Small intestine (tissue), 7 donors: ENCODE measurements at regions not wholly inside any gene's neighbourhood (a gene's known extent, or its start where the extent isn't known, plus 50 kb on each side); places are given as distances from the start of the nearest gene placed in this dataset.
"Not testable (repeated sequence)": the region's sequence is repeated elsewhere in the genome, so short reads cannot be mapped to it uniquely, and the experiment has no call there.

Source experiments
- DNase-seq, 2 donors: peaks; one replicate each; pipeline versions ENCODE4 v3.0.0 to v3.0.0-alpha.2; 2013
- FAIRE-seq: peaks from 2 replicates; lab custom pipeline; 2012; peaks lifted over from hg19 to GRCh38; lab: Jason Lieb, UNC
- H3K27ac ChIP-seq, 3 donors: one replicate each; pipeline ENCODE4 v1.5.1; 2013; ENCODE audit warnings: low read length in 2 of 3, mild to moderate bottlenecking in 2 of 3, control low read depth in 1 of 3, inconsistent platforms in 1 of 3, low read depth in 1 of 3, moderate library complexity in 1 of 3
- H3K27me3 ChIP-seq, 3 donors: one replicate each; pipeline ENCODE4 v1.6.1; 2013; ENCODE audit warnings: low read length in 3 of 3, inconsistent platforms in 1 of 3; ENCODE audit not compliant: control insufficient read depth in 3 of 3, insufficient read depth in 3 of 3
- H3K36me3 ChIP-seq, 3 donors: one replicate each; pipeline ENCODE4 v1.6.1; 2013; ENCODE audit warnings: low read length in 3 of 3, inconsistent platforms in 1 of 3, low read depth in 1 of 3, mild to moderate bottlenecking in 1 of 3, moderate library complexity in 1 of 3; ENCODE audit not compliant: control insufficient read depth in 3 of 3, insufficient read depth in 2 of 3
- H3K4me1 ChIP-seq, 3 donors: one replicate each; pipeline ENCODE4 v1.6.1; 2013; ENCODE audit warnings: low read length in 2 of 3, inconsistent platforms in 1 of 3, low read depth in 1 of 3, mild to moderate bottlenecking in 1 of 3, moderate library complexity in 1 of 3; ENCODE audit not compliant: control insufficient read depth in 3 of 3, insufficient read depth in 2 of 3
- H3K4me3 ChIP-seq, 3 donors: one replicate each; pipeline ENCODE4 v1.5.1; 2013; ENCODE audit warnings: low read length in 3 of 3, control low read depth in 1 of 3, inconsistent platforms in 1 of 3, low read depth in 1 of 3, mild to moderate bottlenecking in 1 of 3, moderate library complexity in 1 of 3
- H3K9me3 ChIP-seq, 2 donors: one replicate each; pipeline ENCODE4 v1.6.1; 2013; ENCODE audit warnings: low read depth in 1 of 2, low read length in 1 of 2; ENCODE audit not compliant: control insufficient read depth in 2 of 2, insufficient read depth in 1 of 2
- WGBS, 3 donors: extraction: QIAGEN DNeasy Blood & Tissue Kit; methylation state at CpG; one replicate each; pipeline ENCODE4 v1.1.7; 2013; 5-methylcytosine and 5-hydroxymethylcytosine counted together
- donor health status: healthy with polysubstance abuse.
- donor health status: control.
- donor health status: control.
- donor health status: Bipolar disorder and iron deficiency.
- donor health status: healthy.

- not testable (repeated sequence) for H3K36me3 ChIP-seq, DNase-seq, H3K9me3 ChIP-seq, FAIRE-seq, H3K4me1 ChIP-seq, H3K27ac ChIP-seq, H3K27me3 ChIP-seq, H3K4me3 ChIP-seq
- 53 to 61% (median 56%) methylated on average over 2 of the region's 4 CpGs for WGBS, 3 donors
Observed at GRCh38 chr9:63342528-63342927, 1942.5 kb downstream of the FOXD4L5 start.

- H3K4me3 ChIP-seq, H3K4me1 ChIP-seq, DNase-seq, H3K36me3 ChIP-seq, H3K9me3 ChIP-seq, FAIRE-seq, H3K27me3 ChIP-seq: not testable (repeated sequence)
- WGBS, 3 donors = 55 to 74% (median 57%) methylated on average over 3 to 5 of the region's 6 CpGs
- peak overlapping the region in 2 of 3 donors; percentile 20 to 76 for H3K27ac ChIP-seq
Observed at GRCh38 chr9:63337899-63338604, 1947.0 kb downstream of the FOXD4L5 start.

DNA sequence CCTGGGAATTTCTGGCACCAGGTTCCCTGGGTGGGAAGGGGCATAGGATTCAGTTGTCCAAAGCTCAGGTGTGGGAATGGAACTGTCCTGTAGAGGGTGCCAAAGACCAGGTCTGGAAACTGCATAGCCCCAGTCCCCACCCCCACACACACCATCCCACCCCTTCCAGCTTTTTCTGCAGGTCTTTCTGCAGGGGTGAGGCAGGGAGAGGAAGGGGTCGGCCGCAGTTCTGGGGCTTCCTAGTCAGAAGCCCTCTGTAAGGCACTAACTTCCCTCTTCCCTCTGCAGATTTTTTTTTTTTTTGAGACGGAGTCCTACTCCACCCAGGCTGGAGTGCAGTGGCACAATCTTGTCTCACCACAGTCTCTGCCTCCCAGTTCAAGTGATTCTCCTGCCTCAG is 1949.7 kb downstream of the FOXD4L5 start:
- 26 to 34% (median 28%) methylated on average over 3 of the region's 3 CpGs for WGBS, 3 donors
- DNase-seq = not testable (repeated sequence)

GRCh38 chr9:63334187-63334586 is 1950.8 kb downstream of the FOXD4L5 start:
- not testable (repeated sequence) for DNase-seq, H3K4me1 ChIP-seq, H3K27ac ChIP-seq, H3K36me3 ChIP-seq, FAIRE-seq, H3K9me3 ChIP-seq, H3K27me3 ChIP-seq, H3K4me3 ChIP-seq
- 73 to 90% (median 74%) methylated on average over 1 of the region's 4 CpGs for WGBS, 3 donors

More for the DNA sequence above, 1949.7 kb downstream of the FOXD4L5 start:
- H3K4me1 ChIP-seq, H3K27me3 ChIP-seq, FAIRE-seq, H3K36me3 ChIP-seq, H3K4me3 ChIP-seq, H3K9me3 ChIP-seq, H3K27ac ChIP-seq: not testable (repeated sequence)

- FAIRE-seq, H3K4me3 ChIP-seq, H3K9me3 ChIP-seq, DNase-seq, H3K27ac ChIP-seq, H3K27me3 ChIP-seq, H3K36me3 ChIP-seq, H3K4me1 ChIP-seq: not testable (repeated sequence)
- WGBS, 3 donors = 43 to 78% (median 63%) methylated on average over 2 of the region's 3 CpGs
Observed at GRCh38 chr9:63333083-63333482, 1951.9 kb downstream of the FOXD4L5 start.

DNA sequence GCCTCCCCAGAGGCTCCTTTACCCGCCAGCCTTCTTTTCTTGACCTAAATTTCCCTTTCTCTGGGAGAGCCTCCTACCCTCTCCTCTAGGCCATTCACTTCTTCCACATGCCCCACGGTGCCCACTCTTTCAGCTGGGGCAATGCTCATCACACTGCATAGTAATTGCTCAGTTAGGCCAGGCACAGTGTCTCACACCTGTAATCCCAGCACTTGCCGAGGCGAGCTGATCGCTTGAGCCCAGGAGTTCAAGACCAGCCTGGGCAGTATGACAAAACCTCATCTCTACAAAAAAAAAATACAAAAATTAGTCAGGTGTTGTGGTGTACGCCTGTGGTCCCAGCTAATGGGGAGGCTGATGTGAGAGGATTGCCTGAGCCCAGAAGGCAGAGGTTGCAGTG is 1956.7 kb downstream of the FOXD4L5 start:
- H3K27me3 ChIP-seq, H3K36me3 ChIP-seq, H3K9me3 ChIP-seq, H3K27ac ChIP-seq, H3K4me3 ChIP-seq, H3K4me1 ChIP-seq, DNase-seq, FAIRE-seq: not testable (repeated sequence)
- 89 to 93% (median 90%) methylated on average over 4 to 5 of the region's 6 CpGs for WGBS, 3 donors

DNA sequence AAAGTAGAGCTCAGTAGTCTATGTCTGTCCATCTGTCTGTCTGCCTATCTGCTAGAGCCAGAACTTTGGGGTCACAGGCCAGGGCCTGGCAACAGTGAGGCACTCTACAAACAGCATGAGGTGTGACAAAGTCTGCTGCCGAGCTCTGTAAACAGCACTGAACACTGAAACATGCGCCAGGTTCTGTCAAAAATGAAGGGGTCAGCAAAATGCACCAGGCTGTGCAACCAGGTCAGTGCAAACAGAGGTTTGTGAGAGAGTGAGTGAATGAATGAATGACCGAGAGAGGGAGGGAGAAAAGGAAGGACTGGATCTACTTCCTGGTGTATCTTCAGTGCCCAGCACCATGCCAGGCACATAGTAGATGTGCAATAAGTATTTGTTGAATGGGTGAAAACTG is 1957.8 kb downstream of the FOXD4L5 start:
- H3K4me1 ChIP-seq, H3K4me3 ChIP-seq, FAIRE-seq, DNase-seq, H3K9me3 ChIP-seq, H3K36me3 ChIP-seq, H3K27me3 ChIP-seq, H3K27ac ChIP-seq: not testable (repeated sequence)
- 75 to 82% (median 79%) methylated on average over 3 of the region's 3 CpGs for WGBS, 3 donors

DNA sequence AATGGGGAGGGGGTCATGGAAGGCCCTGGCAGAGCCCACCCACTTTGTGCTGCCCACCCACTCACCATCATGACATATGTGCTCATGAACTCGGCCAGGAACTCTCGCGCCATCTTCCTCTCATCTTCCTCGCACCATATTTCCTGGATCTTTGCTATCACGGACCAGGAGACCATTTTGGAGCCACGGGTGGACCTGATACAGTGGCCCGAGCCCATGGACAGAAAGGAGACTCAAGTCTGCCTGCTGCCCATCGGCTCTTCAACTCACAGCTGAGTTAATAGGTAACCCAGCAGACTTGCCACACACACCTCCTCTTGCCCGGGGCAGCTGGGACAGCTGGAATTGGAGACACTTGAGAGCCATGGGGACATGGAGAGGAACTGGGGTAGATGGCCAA is 1958.3 kb downstream of the FOXD4L5 start:
- FAIRE-seq, H3K27ac ChIP-seq, H3K27me3 ChIP-seq, H3K36me3 ChIP-seq, H3K9me3 ChIP-seq, H3K4me1 ChIP-seq, DNase-seq, H3K4me3 ChIP-seq: not testable (repeated sequence)
- WGBS, 3 donors = 67 to 83% (median 76%) methylated on average over 5 to 8 of the region's 9 CpGs

- 79 to 90% (median 88%) methylated on average over 5 of the region's 5 CpGs for WGBS, 3 donors
- not testable (repeated sequence) for H3K27ac ChIP-seq, H3K4me3 ChIP-seq
Observed at GRCh38 chr9:63325696-63326095, 1959.3 kb downstream of the FOXD4L5 start.

More at GRCh38 chr9:63325696-63326095, 1959.3 kb downstream of the FOXD4L5 start:
- not testable (repeated sequence) for H3K27me3 ChIP-seq, DNase-seq, H3K4me1 ChIP-seq, FAIRE-seq, H3K36me3 ChIP-seq, H3K9me3 ChIP-seq
